Fibroblast of the aortic adventitia (primary cell): ENCODE measurements at regions not wholly inside any gene's neighbourhood (a gene's known extent, or its start where the extent isn't known, plus 50 kb on each side); places are given as distances from the start of the nearest gene placed in this dataset.
A peak's percentile ranks its signal among the peaks of the same experiment; 100 is the strongest.

Source experiments
- DNase-seq: peaks from one replicate; pipeline ENCODE4 v3.0.0-alpha.2; 2010; ENCODE audit warnings: low read depth
- H3K4me3 ChIP-seq: 2 replicates; pipeline ENCODE4 v1.5.1; 2011; ENCODE audit warnings: low read depth, mild to moderate bottlenecking, control low read depth, low read length, moderate library complexity
- TF ChIP-seq, protein P1 (sequence below): IDR thresholded peaks from 2 replicates; pipeline ENCODE4 v1.5.1; 2011; ENCODE audit warnings: mild to moderate bottlenecking, low read length, control low read depth, inconsistent platforms; ENCODE audit not compliant: insufficient read depth

DNA sequence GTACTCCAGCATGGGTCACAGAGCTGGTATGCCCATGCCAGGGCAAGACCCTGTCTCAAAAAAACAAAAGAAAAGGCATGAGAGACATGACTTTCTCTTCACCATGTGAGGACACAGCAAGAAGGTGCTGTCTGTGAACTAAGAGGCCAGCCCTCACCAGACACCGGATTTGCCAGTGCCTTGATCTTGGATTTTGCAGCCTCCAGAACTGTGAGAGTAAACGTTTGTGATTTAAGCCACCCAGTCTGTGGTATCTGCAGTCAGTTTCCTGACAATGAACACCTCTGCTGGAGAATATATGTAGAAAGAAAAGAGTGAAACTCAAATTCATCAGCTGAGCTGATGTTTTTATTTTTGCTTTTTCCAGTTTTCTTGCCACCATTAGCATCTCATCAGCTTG lies 166.3 kb upstream of the RAB4A start:
- TF ChIP-seq, protein P1, sequence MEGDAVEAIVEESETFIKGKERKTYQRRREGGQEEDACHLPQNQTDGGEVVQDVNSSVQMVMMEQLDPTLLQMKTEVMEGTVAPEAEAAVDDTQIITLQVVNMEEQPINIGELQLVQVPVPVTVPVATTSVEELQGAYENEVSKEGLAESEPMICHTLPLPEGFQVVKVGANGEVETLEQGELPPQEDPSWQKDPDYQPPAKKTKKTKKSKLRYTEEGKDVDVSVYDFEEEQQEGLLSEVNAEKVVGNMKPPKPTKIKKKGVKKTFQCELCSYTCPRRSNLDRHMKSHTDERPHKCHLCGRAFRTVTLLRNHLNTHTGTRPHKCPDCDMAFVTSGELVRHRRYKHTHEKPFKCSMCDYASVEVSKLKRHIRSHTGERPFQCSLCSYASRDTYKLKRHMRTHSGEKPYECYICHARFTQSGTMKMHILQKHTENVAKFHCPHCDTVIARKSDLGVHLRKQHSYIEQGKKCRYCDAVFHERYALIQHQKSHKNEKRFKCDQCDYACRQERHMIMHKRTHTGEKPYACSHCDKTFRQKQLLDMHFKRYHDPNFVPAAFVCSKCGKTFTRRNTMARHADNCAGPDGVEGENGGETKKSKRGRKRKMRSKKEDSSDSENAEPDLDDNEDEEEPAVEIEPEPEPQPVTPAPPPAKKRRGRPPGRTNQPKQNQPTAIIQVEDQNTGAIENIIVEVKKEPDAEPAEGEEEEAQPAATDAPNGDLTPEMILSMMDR, result no peak

DNA sequence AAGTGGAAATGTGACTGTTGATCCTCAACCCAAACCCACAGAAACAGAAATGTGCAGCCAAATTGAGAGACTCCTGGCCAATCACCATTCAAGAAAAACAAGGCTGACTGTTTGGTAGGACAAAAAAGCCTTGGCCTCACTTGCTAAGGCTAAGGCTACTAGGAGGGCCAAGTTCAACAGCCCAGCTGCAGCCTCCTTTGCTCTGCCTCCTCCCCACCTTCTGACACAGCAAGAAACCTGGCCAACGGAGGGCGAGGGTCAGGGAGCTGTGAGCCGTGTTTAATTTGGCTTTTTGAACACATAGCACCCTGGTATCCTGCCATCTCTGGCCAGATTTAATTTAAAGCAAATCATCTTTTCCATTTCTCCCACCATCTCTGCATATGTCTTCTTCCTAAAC lies 165.8 kb upstream of the RAB4A start:
- no peak overlapping the region for H3K4me3 ChIP-seq
- DNase-seq, result no peak
- TF ChIP-seq, protein P1, result no peak

More for the DNA sequence above, 166.3 kb upstream of the RAB4A start:
- no peak overlapping the region for H3K4me3 ChIP-seq
- DNase-seq, result no peak

DNA sequence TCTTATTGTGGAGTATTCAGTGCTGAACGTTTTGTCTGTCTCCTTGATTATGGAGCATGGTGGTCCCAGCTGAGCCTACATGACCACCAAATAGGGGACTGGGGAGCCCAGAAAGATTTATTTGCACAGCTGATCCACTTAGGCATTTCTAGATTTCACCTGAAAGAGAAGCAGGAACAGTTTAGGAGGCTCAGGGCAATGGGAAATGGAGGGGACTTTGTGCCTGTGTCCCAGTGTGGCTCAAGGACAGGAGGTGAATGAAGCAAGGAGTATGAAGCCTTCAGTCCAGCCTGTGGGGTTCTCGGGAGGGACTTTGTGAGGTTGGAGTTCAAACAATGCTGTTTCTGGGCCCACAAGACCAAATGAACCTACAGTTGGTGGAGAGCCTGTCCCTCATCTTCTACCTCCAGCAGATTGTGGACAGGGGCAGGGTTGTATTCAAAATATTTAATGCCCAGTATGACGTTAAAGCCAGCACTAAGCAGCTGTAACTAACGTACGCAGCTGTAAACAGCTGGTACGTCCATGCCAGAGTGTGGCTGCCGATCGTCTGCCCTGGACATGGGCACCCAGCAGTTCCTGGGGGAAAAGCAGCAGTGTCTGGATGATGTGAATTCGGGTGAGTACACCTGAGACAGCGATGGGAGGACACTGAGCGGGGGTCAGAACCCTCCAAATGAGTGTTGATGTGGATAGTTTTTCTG lies 164.9 kb upstream of the RAB4A start:
- H3K4me3 ChIP-seq, result no peak overlapping the region
- TF ChIP-seq, protein P1, result no peak
- DNase-seq, result no peak

GRCh38 chr1:229106526-229107125 lies 164.3 kb upstream of the RAB4A start:
- TF ChIP-seq, protein P1, result no peak
- no peak for DNase-seq
- H3K4me3 ChIP-seq, result no peak overlapping the region

DNA sequence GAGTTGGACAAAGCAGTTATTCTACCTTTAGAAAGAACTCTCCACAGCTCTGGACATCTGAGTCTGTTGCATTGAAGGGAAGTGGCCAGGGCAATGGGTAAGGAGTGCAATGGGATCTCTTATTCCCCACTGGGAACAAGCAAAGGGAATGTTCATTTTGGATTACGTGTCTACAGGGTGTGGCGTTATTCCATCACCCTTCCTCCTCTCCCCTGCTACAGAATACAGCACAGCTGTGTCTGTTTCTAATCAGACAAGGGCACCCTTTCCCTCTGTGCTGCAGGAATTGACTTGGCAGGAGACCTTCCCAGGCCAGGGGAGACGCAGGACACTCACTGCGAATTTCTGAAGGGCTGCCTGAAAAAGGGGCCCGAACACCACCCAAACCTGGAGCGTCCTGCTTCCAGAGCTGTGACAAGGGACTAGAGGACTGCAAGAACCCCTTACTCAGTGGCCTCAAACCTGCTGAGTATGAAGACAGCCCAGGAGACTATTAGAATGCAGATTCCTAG lies 163.6 kb upstream of the RAB4A start:
- peak; percentile 60 for DNase-seq
- TF ChIP-seq, protein P1, result no peak
- H3K4me3 ChIP-seq, result no peak overlapping the region

DNA sequence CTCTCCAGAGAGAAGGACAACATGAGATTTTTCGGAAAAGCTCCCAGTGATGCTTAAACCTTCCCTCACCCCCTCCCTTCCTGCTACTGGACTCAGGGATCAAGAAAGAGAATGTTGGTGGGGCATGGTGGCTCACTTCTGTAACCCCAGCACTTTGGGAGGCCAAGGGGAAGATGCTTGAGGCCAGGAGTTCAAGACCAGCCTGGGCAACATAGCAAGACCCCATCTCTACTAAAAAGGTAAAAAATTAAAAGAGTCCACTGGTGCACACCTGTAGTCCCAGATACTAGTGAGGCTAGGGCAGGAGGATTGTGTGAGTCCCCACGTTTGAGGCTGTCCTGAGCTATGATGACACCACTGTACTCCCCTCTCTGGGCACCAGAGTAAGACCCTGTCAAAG lies 162.9 kb upstream of the RAB4A start:
- TF ChIP-seq, protein P1, result no peak
- no peak for DNase-seq
- no peak overlapping the region for H3K4me3 ChIP-seq
